DND-41 (cell line): ENCODE measurements at regions not wholly inside any gene's neighbourhood (a gene's known extent, or its start where the extent isn't known, plus 50 kb on each side); places are given as distances from the start of the nearest gene placed in this dataset.
"Not testable (repeated sequence)": the region's sequence is repeated elsewhere in the genome, so short reads cannot be mapped to it uniquely, and the experiment has no call there.

Experiments
- EZH2 ChIP-seq: IDR thresholded peaks from 3 replicates; pipeline ENCODE4 v1.6.1; 2012; ENCODE audit warnings: borderline replicate concordance, low read depth, mild to moderate bottlenecking, moderate library complexity, low read length, inconsistent platforms; ENCODE audit not compliant: severe bottlenecking
- TF ChIP-seq, protein P1 (sequence below): IDR thresholded peaks from 2 replicates; pipeline ENCODE4 v1.5.1; 2012; ENCODE audit warnings: borderline replicate concordance, low read length, moderate library complexity, mild to moderate bottlenecking; ENCODE audit not compliant: poor library complexity, severe bottlenecking; ENCODE audit errors: extremely low read depth

DNA sequence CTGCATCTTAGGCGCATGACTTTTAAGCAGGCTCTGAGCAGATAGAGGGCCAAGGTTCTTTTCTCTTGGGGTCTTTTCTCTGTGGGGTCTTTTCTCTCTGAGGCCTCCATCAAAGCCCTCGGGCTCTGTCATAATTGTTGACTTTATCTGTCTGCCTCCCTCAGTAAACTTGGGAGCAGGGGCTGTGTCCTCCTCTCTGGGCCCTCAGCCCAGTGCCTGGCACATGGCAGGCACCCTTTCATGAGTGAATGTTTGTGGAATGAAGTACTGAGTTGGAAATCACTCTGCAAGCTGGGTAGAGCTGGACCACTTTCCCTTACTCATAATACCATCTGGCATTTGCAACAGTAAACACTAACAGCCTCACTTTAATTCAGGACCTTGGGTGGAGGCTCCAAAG lies 96.3 kb upstream of the TERB2 start:
- TF ChIP-seq, protein P1, sequence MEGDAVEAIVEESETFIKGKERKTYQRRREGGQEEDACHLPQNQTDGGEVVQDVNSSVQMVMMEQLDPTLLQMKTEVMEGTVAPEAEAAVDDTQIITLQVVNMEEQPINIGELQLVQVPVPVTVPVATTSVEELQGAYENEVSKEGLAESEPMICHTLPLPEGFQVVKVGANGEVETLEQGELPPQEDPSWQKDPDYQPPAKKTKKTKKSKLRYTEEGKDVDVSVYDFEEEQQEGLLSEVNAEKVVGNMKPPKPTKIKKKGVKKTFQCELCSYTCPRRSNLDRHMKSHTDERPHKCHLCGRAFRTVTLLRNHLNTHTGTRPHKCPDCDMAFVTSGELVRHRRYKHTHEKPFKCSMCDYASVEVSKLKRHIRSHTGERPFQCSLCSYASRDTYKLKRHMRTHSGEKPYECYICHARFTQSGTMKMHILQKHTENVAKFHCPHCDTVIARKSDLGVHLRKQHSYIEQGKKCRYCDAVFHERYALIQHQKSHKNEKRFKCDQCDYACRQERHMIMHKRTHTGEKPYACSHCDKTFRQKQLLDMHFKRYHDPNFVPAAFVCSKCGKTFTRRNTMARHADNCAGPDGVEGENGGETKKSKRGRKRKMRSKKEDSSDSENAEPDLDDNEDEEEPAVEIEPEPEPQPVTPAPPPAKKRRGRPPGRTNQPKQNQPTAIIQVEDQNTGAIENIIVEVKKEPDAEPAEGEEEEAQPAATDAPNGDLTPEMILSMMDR, result not testable (repeated sequence)
- TF ChIP-seq EZH2, result not testable (repeated sequence)
